GM12873 (cell line): ENCODE measurements at regions not wholly inside any gene's neighbourhood (a gene's known extent, or its start where the extent isn't known, plus 50 kb on each side); places are given as distances from the start of the nearest gene placed in this dataset.

Source experiments
- CTCF ChIP-seq: IDR thresholded peaks from 2 replicates; pipeline ENCODE4 v1.5.1; 2012; ENCODE audit warnings: low read depth, mild to moderate bottlenecking, moderate library complexity, low read length, control low read depth; ENCODE audit not compliant: insufficient read depth; ENCODE audit errors: missing control alignments

- no peak for TF ChIP-seq CTCF
Observed at GRCh38 chr12:38157274-38157932, 159.2 kb upstream of the ALG10B start.

- TF ChIP-seq CTCF: no peak
Observed at GRCh38 chr12:38157933-38158401, 158.6 kb upstream of the ALG10B start.

- TF ChIP-seq CTCF: no peak
Observed at GRCh38 chr12:38158428-38159091, 158.0 kb upstream of the ALG10B start.

- no peak for TF ChIP-seq CTCF
Observed at GRCh38 chr12:38159092-38159551, 157.5 kb upstream of the ALG10B start.

GRCh38 chr12:38159591-38160317 is 156.8 kb upstream of the ALG10B start:
- no peak for TF ChIP-seq CTCF

GRCh38 chr12:38160318-38161122 is 156.1 kb upstream of the ALG10B start:
- TF ChIP-seq CTCF: no peak
